IPS-18c (cell line): ENCODE measurements at regions not wholly inside any gene's neighbourhood (a gene's known extent, or its start where the extent isn't known, plus 50 kb on each side); places are given as distances from the start of the nearest gene placed in this dataset.
"Not testable (repeated sequence)": the region's sequence is repeated elsewhere in the genome, so short reads cannot be mapped to it uniquely, and the experiment has no call there.

Experiments
- H3K4me3 ChIP-seq: 2 replicates; pipeline ENCODE4 v1.7.0; 2013; ENCODE audit warnings: low read depth, mild to moderate bottlenecking, low read length, moderate library complexity; ENCODE audit not compliant: insufficient read depth
- H3K9me3 ChIP-seq: one replicate; pipeline ENCODE4 v1.6.1; 2013; ENCODE audit warnings: mild to moderate bottlenecking, low read length, moderate library complexity; ENCODE audit not compliant: control insufficient read depth, insufficient read depth

DNA sequence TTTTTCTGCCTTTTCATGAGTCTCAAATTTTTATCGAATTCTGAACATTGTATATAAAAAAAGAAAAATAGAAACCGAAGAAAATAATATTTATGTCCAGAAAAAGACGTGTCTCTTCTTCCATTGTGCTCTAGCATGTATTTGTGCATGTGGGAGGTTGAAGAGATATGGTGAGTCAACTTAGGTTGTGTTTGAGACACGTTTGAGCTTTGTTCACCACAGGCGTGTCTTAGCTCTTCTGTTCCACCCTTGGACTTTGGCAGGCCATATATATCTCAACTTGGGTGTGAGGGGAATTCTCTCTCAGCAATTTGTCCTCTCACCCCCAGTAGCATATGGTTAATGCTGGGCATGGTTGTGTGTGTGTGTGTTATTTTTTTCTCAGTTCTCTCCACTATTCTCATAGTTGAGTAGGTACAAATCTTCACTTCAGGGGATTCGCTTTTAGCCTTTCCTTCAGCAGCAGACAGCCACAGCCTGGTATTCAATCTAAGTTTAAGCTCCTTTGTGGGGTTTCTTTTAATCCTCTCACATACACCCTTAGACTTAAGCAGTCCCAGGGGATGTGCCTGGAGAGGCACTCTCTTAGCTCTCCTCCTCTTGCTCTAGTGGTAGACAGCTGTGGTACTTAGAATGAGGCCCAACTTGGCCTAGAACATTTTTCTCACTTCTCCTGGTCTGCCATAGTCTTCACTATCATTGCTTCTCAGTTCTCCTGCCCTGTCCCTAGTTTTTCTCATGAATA lies 286.5 kb upstream of the RBMS3 start:
- Histone ChIP-seq H3K4me3 (no peak overlapping the region), H3K9me3 (no peaks in the 10 kb centered on the region)

DNA sequence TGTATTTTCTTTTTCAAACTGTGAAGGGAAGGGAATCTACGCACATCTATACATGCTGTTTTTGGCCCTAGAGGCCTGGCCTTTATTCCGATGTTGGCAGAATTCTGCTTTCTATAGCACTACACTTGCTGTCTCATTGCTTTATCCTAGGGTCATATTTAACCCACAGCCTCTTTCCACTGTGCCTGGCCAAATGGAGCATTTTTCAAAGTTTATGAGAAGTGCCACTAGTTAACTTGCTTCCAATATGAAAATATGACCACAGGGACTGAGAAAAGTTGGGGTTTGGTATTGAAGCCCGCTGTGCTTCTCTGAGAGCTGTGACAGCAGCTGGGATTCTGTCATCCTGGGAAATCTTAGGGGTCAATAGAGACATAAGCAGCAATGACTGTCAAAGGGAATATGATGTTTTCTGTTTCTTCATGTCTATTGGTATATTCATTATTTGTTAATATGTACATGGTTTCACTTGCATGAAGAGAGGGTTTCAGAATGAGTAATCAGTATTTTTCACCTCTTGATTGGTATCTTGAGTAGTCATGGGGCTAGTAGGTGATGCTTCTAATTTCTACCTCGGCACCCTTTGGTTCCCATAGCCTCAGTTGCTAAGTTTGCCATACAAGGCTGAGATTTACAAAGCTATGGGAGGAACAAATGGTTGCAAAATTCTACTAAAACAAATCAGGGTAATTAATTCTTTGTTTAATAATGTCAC lies 275.8 kb upstream of the RBMS3 start:
- H3K4me3 ChIP-seq: no peak overlapping the region

DNA sequence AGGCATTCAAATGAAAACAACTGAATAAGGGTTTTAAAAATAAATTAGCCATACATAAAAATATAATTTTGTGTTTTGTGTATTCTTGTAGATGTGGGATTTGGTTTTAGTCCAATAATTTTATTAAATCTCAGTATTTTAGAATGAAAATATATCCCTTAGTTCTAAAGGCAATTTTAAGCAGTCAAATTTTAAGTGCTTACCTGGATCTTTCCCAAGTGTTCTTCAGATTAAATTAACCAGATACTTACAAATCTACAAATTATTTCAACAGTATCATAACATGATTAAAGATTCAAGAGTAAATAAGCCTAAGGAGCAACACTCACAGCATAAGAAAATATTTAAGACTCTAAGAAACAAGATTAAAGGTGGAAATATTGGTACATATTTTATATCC lies 275.0 kb upstream of the RBMS3 start:
- H3K9me3 ChIP-seq: no peaks in the 10 kb centered on the region
- H3K4me3 ChIP-seq: no peak overlapping the region

More for the DNA sequence above, 275.8 kb upstream of the RBMS3 start:
- H3K9me3 ChIP-seq: no peaks in the 10 kb centered on the region

GRCh38 chr3:29011441-29011840 lies 269.4 kb upstream of the RBMS3 start:
- H3K4me3 ChIP-seq: no peak overlapping the region
- H3K9me3 ChIP-seq: no peaks in the 10 kb centered on the region

GRCh38 chr3:29011966-29012365 lies 268.9 kb upstream of the RBMS3 start:
- Histone ChIP-seq H3K4me3 (no peak overlapping the region), H3K9me3 (no peaks in the 10 kb centered on the region)

DNA sequence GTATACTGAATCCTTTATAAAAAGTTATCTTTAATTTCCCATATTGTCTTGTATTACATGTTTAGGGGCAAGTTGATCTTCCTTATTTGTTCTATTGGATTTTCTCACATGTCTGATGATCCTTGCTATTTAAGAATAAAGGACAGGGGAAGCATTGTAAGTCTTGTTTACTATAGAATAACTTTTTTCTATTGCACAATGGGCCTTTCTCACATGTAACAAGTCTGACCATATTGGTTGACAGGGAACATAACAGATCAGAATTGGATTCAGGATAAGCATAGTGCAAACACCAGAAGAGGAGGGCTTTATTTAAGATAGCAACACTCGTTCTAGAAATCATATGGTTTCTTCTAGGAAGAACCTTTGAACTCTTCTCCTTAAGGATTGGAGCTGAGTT lies 257.9 kb upstream of the RBMS3 start:
- Histone ChIP-seq H3K9me3 (no peaks in the 10 kb centered on the region), H3K4me3 (no peak overlapping the region)

DNA sequence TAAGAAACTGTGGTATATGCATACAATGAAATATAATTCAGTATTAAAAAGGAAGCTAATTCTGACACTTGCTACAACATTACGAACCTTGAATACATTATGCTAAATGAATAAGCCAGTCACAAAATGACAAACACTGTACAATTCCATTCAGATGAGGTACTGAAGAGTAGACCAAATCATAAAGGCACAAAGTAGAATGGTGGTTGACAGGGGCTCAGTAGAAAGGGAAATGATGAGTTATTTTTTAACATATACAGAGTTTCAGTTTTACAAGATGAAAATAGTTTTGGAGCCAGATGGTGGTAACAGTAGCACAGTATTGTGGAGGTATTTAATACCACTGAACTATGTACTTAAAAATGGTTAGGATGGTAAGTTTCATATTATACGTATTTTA lies 254.6 kb upstream of the RBMS3 start:
- Histone ChIP-seq H3K9me3 (no peaks in the 10 kb centered on the region), H3K4me3 (no peak overlapping the region)

DNA sequence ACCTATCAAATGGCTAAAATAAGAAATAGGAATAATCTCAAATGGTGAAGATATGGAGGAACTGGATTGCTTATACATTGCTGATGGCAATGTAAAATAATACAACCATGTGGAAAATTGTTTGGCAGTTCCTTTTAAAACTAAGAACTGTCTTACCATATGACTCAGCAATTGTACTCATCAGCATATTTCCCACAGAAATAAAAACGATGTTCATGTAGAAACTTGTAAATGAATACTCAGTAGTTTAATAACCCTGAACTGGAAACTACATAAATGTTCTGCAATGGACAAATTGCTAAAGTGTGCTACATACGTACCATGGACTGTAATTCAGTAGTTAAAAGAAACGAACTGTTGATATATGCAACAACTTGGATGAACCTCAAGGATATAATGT lies 253.9 kb upstream of the RBMS3 start:
- H3K9me3 ChIP-seq: no peaks in the 10 kb centered on the region
- no peak overlapping the region for H3K4me3 ChIP-seq

GRCh38 chr3:29031175-29031574 lies 249.7 kb upstream of the RBMS3 start:
- H3K9me3 ChIP-seq, H3K4me3 ChIP-seq: not testable (repeated sequence)

GRCh38 chr3:29033511-29033910 lies 247.4 kb upstream of the RBMS3 start:
- Histone ChIP-seq H3K9me3 (no peaks in the 10 kb centered on the region), H3K4me3 (no peak overlapping the region)

DNA sequence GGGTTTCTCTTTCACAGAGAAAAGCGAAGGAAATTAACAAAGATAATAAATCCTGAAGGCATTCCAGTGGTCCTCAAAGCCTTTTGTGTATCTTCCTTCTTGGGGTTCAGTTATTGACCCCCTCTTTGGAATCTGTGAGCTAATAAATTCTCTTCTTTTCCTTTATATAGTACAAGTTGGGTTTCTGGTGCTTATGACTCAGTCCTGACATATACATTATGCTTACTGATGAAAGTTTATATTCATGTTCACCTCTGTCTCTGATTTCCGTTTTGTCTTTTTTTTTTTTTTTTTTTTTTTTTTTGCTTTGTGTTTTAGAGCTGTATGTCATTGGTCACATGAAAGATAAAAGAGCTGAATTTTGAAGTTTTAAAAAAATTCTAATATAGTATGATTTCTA lies 230.7 kb upstream of the RBMS3 start:
- no peak overlapping the region for H3K4me3 ChIP-seq

DNA sequence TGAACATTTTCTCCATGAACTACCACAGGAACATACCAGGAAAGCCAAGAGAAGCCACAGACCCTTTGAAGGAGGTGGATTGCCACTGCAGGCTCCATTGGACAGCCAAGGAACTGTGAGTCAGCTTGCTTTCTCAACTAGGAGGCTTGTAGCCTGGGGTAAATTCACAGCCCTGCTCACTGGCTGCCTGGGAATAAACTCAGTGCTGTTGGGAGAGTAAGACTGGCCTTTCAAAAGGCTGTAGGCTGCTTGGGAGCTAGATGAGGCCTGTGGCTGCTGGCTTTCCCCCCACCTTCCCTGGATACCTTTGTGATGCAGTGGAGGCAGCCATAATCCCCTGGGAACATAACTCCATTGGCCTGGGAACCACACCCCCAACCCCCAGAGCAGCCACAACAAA lies 223.5 kb upstream of the RBMS3 start:
- Histone ChIP-seq H3K9me3 (peaks cover 2% of the 10 kb centered on the region), H3K4me3 (no peak overlapping the region)

More for the DNA sequence above, 230.7 kb upstream of the RBMS3 start:
- no peaks in the 10 kb centered on the region for H3K9me3 ChIP-seq

- peaks cover 2% of the 10 kb centered on the region for H3K9me3 ChIP-seq
- H3K4me3 ChIP-seq: no peak overlapping the region
Observed at GRCh38 chr3:29064085-29064484, 216.8 kb upstream of the RBMS3 start.

- Histone ChIP-seq H3K4me3 (no peak overlapping the region), H3K9me3 (no peaks in the 10 kb centered on the region)
Observed at GRCh38 chr3:29065211-29065785, 215.6 kb upstream of the RBMS3 start.

GRCh38 chr3:29067007-29067406 lies 213.9 kb upstream of the RBMS3 start:
- H3K4me3 ChIP-seq: no peak overlapping the region
- no peaks in the 10 kb centered on the region for H3K9me3 ChIP-seq

GRCh38 chr3:29070959-29071634 lies 209.8 kb upstream of the RBMS3 start:
- no peaks in the 10 kb centered on the region for H3K9me3 ChIP-seq
- H3K4me3 ChIP-seq: no peak overlapping the region

DNA sequence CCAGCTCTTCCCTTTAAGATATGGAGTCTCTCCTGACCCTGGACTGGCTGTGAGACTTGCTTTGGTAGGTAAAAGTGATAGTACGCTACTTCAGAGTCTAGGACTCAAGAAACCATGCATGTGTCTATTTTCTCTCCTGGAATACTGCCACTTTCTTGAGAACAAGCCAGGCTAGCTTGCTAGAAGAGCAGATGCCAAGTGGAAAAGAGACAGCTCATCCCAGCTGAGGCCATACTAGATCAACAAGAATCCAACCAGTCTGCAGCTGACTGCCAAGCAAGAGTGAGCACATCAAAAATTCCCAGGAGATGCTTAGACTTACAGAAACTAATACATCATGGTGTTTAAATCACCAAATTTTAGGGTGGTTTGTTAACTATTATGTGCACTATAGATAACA lies 208.3 kb upstream of the RBMS3 start:
- Histone ChIP-seq H3K4me3 (no peak overlapping the region), H3K9me3 (no peaks in the 10 kb centered on the region)

DNA sequence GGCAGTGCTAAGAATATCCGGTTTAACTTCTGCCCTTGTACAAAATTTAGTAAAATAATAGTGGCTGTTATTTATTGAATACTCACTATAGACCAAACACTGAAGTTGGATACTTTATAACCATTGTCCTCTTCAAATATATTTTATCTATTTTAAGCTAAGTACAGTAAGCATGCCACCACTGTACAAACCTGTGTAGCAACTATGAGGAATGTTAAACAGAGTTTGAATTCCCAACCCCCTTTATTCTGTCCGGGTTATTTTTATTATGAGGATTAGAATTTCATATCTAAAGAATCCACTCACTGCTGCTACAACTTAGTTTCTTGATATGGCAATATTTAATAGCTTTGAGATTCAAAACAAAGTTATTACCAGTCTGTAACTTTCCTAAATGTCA lies 203.5 kb upstream of the RBMS3 start:
- Histone ChIP-seq H3K4me3 (no peak overlapping the region), H3K9me3 (no peaks in the 10 kb centered on the region)
